GM19395 (cell line): ENCODE measurements at regions not wholly inside any gene's neighbourhood (a gene's known extent, or its start where the extent isn't known, plus 50 kb on each side); places are given as distances from the start of the nearest gene placed in this dataset.

Experiments used
- ATAC-seq: cut with Tn5 transposase; IDR thresholded peaks from one replicate; pipeline ENCODE4 v1.9.1; 2021; ENCODE audit warnings: mild to moderate bottlenecking, moderate library complexity; ENCODE audit not compliant: unreplicated experiment

DNA sequence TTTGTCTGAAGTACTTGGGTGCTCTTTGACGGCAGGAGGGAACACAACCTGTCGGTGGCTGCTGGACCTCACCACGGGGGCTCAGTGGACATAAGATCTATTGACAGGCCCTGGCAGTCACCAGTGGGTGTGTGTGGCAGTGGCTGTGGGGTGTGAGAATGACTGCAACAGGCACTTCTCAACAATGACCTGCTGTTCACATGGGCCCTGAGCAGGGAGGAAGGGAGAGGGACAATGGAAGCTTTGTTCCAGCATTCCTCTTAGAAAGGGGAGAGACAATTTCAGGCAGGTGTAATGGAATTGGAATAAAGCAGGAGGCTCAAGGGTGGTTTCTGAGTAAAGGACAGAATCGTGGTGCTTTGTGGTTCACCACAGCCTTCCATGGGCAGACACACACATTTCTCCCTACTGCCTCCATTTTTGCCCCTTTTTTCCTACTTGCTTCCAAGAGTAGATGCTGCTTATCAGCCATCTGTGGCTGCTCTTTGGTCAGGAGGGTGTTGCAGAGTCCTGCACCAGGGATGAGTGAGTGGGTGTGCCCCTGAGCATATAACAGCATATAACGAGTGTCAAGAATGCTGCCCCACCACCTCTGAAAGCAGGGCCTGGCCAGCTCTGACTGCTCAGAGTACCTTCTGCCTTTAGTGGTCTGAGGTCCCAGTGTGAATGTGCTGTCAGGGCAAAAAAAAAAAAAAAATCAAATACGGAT lies 267.7 kb downstream of the RASSF9 start:
- no peak for ATAC-seq

DNA sequence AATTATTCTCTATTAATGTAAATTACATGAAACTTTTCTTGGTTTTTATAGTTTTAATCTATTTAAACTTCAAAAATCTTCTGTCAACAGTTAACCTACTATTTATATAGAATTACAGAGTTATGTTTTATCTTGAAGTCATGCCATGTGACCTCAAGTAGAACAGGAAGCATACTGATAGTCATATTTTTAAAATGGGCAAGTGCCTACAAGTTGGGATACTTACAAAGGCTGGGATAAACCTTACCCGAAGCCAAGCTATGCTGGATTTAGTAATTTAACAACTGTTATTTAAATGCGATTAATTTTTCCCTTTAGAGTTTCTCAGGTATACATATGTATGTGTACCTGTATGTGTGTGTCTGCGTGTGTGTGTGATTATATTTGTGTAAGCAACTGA lies 266.9 kb downstream of the RASSF9 start:
- ATAC-seq, result no peak

DNA sequence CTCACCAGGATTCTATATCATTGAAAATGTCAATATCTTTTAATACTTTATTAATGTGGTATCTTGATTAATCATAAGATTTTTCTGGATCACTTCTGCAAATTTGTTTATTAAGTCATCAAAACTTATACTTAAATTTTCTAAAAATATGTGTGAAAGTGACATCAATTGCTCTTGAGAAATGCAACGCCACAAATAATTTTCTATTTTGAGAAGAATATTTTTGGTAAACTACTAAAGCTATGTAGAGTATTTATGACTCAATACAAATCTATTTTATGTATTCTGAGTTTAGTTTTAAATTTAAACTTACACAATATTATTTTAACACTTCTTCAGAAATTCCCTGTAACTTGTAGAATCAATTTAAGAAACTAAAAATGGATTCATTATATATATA lies 263.3 kb downstream of the RASSF9 start:
- no peak for ATAC-seq

DNA sequence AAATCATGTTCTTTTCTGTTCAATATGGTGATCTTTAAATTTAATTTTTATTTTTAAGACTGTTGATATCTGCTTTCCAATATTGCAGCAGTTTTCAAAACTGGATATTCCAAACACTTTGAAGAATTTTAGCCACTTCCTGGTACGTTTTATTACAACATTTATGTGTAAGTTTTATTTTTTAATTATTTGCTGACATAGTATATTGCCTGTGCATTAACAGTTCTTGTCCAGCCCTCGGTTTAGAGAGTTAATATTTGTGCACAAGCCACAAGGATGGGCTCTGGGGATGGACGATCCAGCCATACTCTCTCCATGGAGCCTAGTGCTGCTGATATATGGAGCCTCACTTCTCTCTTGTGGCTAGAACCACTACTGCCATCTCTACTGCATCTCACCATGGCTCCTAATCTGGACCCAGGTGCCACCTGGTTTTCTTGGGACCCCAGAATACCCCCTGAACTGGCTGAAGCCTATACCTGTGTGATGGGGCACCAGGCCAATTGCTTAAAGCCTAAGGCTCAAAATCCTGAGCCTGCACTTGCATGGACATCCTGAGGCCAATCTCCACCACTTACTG lies 262.5 kb downstream of the RASSF9 start:
- no peak for ATAC-seq

DNA sequence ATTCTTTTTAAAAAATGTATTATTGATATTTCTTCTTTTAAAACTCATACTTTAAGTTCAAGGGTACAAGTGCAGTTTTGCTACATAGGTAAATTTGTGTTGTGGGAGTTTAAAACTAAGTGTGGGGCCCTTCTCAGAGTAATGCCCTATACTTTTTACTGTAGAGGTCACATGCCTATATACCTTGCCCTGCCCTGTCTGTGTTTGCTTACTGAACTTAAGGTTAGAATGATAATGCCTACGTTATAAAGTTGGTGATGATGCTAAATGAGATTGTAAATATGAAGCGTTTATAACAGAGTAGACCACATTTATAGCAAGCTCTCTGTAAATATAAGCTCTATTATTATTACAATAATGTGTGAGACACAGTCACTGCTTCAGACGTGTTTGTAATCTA lies 261.9 kb downstream of the RASSF9 start:
- ATAC-seq, result no peak

DNA sequence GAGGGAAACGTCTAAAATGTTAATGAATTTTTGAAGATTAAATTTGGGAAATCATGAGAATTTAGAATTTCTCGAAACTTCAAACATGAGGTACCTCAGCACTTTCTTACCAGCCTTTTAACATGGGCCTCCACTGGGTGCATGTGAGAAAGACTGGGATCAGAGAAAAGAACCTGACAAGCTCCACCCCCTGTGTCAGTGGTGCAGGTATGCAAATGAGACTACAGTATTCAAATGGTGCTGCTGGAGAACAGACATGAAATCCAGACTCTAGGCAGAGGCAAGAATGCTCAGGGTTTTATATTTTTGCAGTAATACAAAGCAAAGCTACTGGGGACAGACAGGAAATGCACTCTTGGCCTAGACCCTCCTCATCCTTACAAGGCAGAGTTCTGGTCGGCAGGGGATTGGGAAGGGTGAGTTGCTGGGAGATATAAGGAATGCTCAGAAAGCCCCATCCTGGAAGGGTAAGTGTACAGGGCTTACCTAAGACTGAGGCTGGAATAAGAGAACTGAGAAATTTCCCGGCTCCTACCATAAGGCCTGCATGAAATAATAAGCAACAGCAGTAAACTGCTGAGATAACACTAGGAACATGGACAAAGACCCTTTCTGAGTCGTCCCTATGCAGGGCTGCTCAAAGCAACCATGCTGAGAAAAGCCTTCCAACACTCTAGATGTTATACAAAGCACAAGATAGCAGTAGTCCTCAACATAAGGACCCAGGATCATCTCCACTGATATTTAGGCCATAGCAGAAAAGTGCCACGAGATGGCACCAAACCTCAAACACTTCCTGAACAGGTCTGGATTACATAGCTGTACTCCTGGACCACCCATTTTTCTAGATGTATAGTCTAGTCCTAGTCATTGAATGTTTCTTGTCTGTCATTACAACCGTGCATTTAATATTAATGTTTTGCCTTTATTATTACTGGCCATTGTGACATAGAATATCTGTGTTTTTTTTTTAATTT lies 260.8 kb downstream of the RASSF9 start:
- ATAC-seq, result peak; percentile 99

DNA sequence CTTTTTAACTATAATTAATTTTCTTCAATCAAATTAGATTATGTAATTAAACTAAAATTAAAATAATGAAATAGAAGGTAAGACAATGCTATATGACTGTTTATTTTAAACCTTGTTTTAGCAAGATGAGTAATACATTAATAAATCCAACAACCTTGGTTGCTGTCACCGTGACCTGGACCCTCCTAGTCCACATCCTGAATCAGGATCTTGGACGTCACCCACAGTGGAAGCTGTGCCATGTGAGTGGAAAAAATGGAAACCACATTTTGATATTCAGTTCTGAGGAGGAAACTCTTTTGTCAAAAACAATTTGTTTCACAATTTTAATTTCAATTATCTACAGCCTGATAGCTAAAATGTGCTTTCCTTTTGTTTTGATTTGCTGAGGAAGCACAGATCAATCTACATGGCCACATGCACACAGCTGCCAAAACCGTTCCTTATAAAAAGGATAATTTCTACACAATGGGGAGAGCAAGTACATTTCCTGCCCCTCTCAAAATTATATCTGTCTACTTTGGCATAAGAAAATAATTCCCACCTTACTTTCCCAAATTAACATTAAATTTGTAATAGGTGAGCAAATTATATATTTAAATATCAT lies 255.5 kb downstream of the RASSF9 start:
- ATAC-seq, result no peak

DNA sequence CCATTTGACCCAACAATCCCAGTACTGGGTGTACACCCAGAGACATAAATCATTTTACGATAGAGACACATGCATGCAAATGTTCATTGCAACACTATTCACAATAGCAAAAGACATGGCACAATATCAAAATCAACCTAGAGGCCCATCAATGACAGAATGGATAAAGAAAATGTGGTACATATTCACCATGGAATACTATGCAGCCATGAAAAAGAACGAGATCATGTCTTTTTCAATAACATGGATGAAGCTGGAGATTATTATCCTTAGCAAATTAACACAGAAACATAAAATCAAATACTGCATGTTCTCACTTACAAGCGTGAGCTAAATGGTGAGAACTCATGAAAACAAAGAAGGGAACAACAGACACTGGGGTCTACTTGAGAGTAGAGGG lies 249.1 kb downstream of the RASSF9 start:
- ATAC-seq, result no peak

DNA sequence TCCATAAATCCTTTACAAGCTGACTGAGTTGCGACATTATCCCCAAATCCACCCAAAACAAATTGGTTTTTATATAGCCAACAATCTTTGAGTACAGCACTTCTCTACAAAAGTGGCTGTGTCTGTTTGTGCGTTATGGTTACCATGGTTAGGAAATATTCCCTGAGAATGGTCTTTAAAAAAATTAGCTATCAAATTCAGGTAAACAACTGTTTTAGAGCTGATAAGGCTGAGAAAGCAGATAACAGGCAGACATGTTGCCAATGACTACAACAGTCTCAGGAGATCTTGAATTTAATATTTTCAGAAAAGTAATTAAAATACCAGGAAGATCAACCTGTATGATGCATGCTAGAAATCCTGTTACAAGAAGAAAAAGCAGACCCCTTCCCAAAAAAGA lies 248.0 kb downstream of the RASSF9 start:
- ATAC-seq, result no peak

DNA sequence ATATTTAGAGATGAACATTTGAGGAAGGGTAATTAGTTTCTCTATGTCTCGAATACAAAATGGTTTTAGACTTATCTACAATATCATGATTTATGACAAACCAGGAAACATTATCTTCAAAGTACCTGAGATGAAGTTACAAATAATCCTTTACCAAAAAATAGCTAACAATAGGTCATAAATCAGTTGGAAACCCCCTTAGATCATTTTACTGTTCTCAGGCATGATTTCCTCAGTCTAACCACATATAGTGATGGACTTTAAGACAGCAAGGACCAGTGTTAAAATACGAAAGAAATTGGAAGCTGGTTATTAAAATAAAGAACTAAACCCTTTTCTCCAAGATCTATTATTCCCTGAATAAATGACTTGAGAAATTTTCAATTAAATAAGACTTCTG lies 235.4 kb downstream of the RASSF9 start:
- no peak for ATAC-seq

DNA sequence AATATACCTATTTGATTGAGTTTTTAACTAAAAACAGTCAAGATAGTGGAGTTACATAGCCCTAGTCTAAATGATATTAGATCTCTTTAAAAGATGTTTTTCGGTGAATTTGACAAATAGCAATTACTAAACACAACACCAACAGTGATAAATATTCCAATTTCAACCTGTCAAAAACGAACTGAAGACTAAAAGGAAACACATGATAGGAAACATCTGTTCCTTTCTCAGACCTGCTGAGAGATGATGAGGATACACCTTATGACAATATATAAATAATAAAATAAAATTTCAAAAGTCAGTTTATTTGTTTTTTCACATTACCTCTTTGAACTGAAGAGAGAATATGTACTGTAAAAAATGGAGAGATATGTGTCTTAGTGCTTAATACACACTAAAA lies 232.7 kb downstream of the RASSF9 start:
- no peak for ATAC-seq

DNA sequence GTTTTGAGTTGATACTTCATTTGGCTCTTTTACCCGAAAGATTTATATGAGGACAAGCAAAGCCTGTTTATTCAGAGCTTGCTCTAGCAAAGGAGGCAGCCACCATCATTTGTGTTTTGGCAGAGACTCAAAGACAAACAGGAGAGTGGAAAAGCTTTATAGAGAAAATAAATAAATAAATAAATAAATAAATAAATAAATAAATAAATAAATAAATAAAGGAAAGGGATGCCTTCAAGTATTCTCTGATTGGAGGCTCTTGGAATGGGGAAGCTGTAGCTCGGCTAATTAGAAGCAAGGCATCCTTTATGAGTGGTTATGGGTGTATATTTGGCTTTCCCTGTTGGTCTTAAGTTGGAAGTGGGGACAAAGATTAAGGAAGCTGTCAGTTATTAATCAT lies 229.8 kb downstream of the RASSF9 start:
- ATAC-seq, result no peak

DNA sequence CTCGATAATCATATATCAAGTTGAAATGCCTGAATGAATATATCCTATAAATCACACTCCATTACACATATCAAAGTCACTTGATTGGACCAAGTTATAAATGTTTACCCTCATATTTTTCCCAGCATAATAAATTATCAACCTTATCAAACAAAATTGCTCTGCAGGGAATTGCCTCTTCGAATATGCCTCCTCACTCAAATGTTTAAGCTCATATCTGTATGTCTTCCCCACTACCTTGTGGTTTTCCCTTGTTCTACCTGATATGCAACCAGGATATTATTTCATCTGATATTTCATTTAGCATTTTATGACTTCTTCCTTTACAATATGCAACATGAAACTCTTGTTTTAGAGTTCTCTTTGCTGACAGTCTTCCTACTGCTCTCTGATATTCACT lies 226.4 kb downstream of the RASSF9 start:
- no peak for ATAC-seq

DNA sequence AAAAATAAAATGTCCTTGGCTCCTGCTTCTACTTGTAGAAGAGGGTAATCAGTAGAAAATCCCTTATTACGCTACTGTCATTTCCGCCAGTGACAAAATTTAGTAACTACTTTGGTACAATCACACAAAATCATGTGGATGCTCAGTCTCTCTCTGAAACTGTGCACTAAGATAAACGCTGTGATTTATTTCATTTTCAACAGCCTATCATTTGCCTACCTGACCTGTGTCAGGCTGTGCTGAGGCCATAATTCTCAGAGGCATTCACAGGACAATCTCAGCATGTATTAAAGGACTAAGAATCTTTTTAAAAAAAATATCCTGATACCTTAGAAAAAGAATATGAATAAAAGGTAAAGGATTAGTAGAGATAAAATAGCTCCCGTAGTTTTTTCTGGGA lies 226.0 kb downstream of the RASSF9 start:
- no peak for ATAC-seq

DNA sequence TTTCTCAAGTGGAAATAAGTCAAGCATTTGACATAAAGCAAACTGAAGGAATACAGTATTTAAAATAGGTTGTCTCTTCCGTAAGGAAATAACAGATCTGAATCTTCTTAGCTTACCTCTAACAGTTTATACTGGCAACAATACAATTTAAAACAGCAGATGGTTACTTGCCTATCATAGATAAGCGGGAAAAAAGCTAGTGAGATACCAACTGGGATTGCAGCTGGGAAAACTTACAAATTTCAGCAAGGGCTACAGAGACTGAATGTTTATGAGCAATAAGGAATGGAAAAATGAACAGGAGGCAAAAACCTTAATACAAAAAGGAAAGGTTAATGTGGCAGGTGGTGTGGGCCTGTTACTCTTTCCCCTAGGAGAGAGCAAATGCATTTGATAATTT lies 220.0 kb downstream of the RASSF9 start:
- no peak for ATAC-seq

DNA sequence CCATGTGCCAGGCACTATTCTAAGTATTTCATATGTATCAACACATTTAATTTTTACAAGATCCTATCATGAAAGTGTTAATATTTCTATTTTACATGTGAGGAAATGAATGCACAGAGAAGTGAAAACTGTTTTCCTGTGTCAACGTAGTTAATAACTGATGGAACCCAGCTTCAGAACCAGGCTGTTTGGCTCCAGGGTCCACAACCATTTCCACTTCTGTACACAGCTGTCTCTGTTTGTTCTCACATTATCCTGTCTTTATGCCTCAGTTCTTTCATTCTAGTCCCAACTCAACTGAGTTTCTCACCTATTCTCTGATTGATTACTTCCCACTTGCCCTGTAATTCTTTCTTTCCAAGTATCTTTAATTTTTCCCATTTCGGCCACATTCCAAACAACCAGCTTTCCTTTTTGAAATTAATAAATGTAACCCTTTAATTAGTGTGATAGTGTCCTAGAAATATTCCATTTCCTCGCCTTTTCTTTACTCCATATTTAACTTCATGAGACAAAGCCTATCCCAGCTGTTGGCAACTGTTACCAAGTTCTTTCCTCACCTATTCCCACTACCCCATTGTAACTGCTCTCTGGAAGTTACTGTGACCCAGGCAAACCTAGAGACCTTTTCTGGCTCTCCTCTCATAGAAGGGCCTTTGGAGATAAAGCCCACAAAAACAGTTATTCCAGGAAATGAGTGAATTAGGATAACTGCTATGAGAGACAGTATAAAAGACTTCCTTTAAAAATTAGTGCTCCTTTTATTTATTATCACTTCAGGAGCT lies 218.7 kb downstream of the RASSF9 start:
- no peak for ATAC-seq

DNA sequence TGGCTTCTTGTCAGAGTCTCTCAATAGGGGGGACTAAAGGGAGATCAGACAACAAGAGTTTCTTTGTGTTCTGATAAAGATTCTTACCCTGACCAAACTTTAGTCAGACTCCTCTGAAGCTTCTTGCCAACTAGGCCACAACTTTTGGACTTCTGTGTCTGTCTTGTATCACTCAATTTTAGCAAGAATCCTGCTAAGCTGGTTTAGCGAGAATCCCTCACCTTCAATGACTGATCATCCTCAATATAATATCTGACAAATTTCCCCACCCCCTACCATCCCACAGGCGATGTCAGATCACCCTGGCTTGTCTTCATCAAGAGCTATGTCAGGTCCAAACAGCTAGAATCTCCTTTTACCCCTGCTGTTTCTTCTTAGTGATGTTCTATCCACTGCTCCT lies 215.2 kb downstream of the RASSF9 start:
- no peak for ATAC-seq

DNA sequence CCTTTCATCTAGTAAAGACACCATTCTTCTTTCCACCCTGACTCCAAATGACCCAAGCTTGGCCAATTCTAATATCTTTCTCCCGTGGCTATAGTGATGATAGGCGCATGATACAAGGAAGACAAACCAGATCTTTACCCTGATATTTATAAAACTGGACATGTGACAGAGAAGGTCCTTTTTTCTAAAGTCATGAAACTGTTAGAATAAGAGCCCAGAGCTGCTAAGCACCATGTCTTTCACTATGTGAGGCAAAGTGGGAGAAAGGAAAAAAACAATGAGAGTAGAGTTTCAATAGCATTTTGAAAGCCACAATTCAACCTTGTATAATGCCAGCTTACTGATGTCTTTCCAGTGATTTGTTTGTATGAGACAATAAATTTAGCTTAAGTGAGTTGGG lies 212.4 kb downstream of the RASSF9 start:
- no peak for ATAC-seq

DNA sequence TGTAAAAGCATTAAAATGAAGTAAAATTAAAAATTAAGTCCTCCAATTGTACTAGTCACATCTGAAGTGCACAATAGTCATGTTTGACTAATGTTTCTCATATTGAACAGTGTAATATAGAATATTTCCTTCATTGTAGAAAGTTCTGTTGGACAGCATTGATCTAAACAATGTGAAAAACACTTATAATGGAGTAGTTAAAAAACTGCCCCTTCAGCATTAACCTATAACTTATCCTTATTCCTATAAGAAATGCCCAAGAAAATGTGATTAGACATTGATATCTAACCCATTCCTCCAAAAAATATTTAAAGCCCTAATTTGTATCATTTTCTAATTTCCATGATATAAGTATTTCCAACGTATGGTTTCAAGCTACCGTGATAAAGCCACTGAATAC lies 210.7 kb downstream of the RASSF9 start:
- ATAC-seq, result no peak

DNA sequence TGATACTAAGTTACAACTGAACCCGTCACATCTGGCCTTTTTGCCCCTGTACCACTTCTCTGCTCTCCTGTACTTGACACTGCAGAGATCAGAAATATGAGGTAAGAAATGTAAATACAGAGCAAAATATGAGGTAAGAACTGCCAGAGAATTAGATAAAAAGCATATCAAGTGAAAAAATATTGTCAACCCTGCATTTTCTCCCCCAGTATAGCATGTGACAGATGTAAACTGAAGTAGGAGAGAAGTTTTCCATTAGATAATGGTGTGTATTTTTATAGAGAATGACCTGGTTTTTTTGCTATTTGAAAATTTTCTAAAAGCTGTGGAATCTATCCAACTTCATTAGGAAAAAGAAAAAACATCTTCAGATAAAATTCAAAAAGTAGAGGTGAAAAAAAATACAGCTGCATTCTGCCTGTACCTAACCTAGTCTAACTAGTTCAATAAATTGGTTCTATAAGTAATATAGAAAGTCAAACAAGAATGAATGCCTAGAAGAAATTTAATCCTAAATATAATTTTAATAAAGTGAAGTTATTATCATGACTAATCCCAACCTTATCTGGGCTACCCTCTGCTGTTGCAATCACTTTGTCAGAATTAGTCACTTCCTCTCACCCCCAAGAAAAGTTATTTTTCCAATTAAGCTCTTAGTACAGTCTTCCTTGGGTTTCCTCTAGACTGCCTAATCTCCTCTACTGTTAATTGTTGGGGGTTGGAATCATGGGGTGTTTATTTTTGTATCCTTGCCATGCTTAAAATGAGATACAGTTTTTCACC lies 210.0 kb downstream of the RASSF9 start:
- no peak for ATAC-seq
